Progenitor cell of endocrine pancreas (in vitro differentiated cells): ENCODE measurements at regions not wholly inside any gene's neighbourhood (a gene's known extent, or its start where the extent isn't known, plus 50 kb on each side); places are given as distances from the start of the nearest gene placed in this dataset.

Source experiments
- DNase-seq: peaks from one replicate; pipeline ENCODE4 v3.0.0; 2021; ENCODE audit warnings: low spot score; ENCODE audit not compliant: unreplicated experiment
- H3K27ac Mint-ChIP-seq: 2 replicates; pipeline ENCODE4 v1.8.0; 2021; ENCODE audit warnings: mild to moderate bottlenecking, moderate library complexity, mixed read lengths
- H3K27me3 Mint-ChIP-seq: 2 replicates; pipeline ENCODE4 v1.8.0; 2021; ENCODE audit warnings: mixed read lengths
- H3K36me3 Mint-ChIP-seq: 2 replicates; pipeline ENCODE4 v1.8.0; 2022; ENCODE audit warnings: mixed read lengths; ENCODE audit not compliant: insufficient read depth
- H3K4me1 Mint-ChIP-seq: 2 replicates; pipeline ENCODE4 v1.8.0; 2021; ENCODE audit warnings: low read depth, mixed read lengths
- H3K4me3 Mint-ChIP-seq: 2 replicates; pipeline ENCODE4 v1.8.0; 2021; ENCODE audit warnings: low read depth, mild to moderate bottlenecking, moderate library complexity, mixed read lengths
- H3K9me3 Mint-ChIP-seq: 2 replicates; pipeline ENCODE4 v1.8.0; 2021; ENCODE audit warnings: low read depth, mixed read lengths
- CTCF ChIP-seq: fragments of 200-600 bp; sonication (generic); IDR thresholded peaks from one replicate; pipeline ENCODE4 v1.5.0; 2021; ENCODE audit warnings: antibody characterized with exemption, mild to moderate bottlenecking; ENCODE audit not compliant: unreplicated experiment

GRCh38 chr6:100100776-100101175 lies 106.8 kb upstream of the MCHR2 start:
- Mint-ChIP-seq H3K4me3 (no peak overlapping the region), H3K9me3 (no peaks in the 10 kb centered on the region), H3K36me3 (no peaks in the 10 kb centered on the region), H3K27ac (no peak overlapping the region), H3K27me3 (no peaks in the 10 kb centered on the region), H3K4me1 (peaks cover 10% of the 10 kb centered on the region)
- TF ChIP-seq CTCF = no peak
- DNase-seq = no peak

- TF ChIP-seq CTCF = peak; percentile 69
- no peak overlapping the region for H3K27ac Mint-ChIP-seq
- H3K9me3 Mint-ChIP-seq = no peaks in the 10 kb centered on the region
- no peak overlapping the region for H3K4me3 Mint-ChIP-seq
- no peaks in the 10 kb centered on the region for H3K36me3 Mint-ChIP-seq
- no peaks in the 10 kb centered on the region for H3K4me1 Mint-ChIP-seq
- H3K27me3 Mint-ChIP-seq = no peaks in the 10 kb centered on the region
- no peak for DNase-seq
Observed at GRCh38 chr6:100099189-100100074, 105.4 kb upstream of the MCHR2 start.

GRCh38 chr6:100096936-100097335 lies 102.9 kb upstream of the MCHR2 start:
- Mint-ChIP-seq H3K27ac (no peak overlapping the region), H3K4me1 (no peaks in the 10 kb centered on the region), H3K27me3 (no peaks in the 10 kb centered on the region), H3K9me3 (no peaks in the 10 kb centered on the region), H3K36me3 (no peaks in the 10 kb centered on the region), H3K4me3 (no peak overlapping the region)
- DNase-seq = no peak
- TF ChIP-seq CTCF = no peak

- no peaks in the 10 kb centered on the region for H3K9me3 Mint-ChIP-seq
- TF ChIP-seq CTCF = no peak
- H3K27me3 Mint-ChIP-seq = no peaks in the 10 kb centered on the region
- no peaks in the 10 kb centered on the region for H3K4me1 Mint-ChIP-seq
- no peaks in the 10 kb centered on the region for H3K36me3 Mint-ChIP-seq
- DNase-seq = no peak
- H3K27ac Mint-ChIP-seq = no peak overlapping the region
- no peak overlapping the region for H3K4me3 Mint-ChIP-seq
Observed at GRCh38 chr6:100096341-100096740, 102.3 kb upstream of the MCHR2 start.

GRCh38 chr6:100093405-100093804 lies 99.4 kb upstream of the MCHR2 start:
- Mint-ChIP-seq H3K9me3 (no peaks in the 10 kb centered on the region), H3K27me3 (no peaks in the 10 kb centered on the region), H3K4me3 (no peak overlapping the region), H3K27ac (no peak overlapping the region), H3K4me1 (no peaks in the 10 kb centered on the region), H3K36me3 (no peaks in the 10 kb centered on the region)
- no peak for DNase-seq
- TF ChIP-seq CTCF = no peak
